Osteocyte (in vitro differentiated cells): ENCODE measurements at regions not wholly inside any gene's neighbourhood (a gene's known extent, or its start where the extent isn't known, plus 50 kb on each side); places are given as distances from the start of the nearest gene placed in this dataset.

Source experiments
- DNase-seq: peaks from one replicate; pipeline ENCODE4 v3.0.0; 2021; ENCODE audit warnings: mixed read lengths; ENCODE audit not compliant: unreplicated experiment; ENCODE audit errors: extremely low spot score
- H3K27ac Mint-ChIP-seq: one replicate; pipeline ENCODE4 v1.8.0; 2021; ENCODE audit warnings: mild to moderate bottlenecking, mixed read lengths; ENCODE audit not compliant: unreplicated experiment
- H3K27me3 Mint-ChIP-seq: one replicate; pipeline ENCODE4 v1.8.0; 2021; ENCODE audit warnings: mixed read lengths; ENCODE audit not compliant: unreplicated experiment
- H3K36me3 Mint-ChIP-seq: one replicate; pipeline ENCODE4 v1.8.0; 2021; ENCODE audit warnings: mixed read lengths; ENCODE audit not compliant: unreplicated experiment
- H3K4me1 Mint-ChIP-seq: one replicate; pipeline ENCODE4 v1.8.0; 2021; ENCODE audit warnings: mixed read lengths; ENCODE audit not compliant: unreplicated experiment
- H3K4me3 Mint-ChIP-seq: one replicate; pipeline ENCODE4 v1.8.0; 2021; ENCODE audit warnings: mild to moderate bottlenecking, moderate library complexity, mixed read lengths; ENCODE audit not compliant: unreplicated experiment
- H3K9me3 Mint-ChIP-seq: one replicate; pipeline ENCODE4 v1.8.0; 2021; ENCODE audit warnings: mixed read lengths; ENCODE audit not compliant: unreplicated experiment
- TF ChIP-seq, protein P1 (sequence below): fragments of 200-600 bp; sonication (generic); IDR thresholded peaks from 2 replicates; pipeline ENCODE4 v1.5.0; 2021; ENCODE audit warnings: antibody characterized with exemption, mild to moderate bottlenecking, moderate library complexity

DNA sequence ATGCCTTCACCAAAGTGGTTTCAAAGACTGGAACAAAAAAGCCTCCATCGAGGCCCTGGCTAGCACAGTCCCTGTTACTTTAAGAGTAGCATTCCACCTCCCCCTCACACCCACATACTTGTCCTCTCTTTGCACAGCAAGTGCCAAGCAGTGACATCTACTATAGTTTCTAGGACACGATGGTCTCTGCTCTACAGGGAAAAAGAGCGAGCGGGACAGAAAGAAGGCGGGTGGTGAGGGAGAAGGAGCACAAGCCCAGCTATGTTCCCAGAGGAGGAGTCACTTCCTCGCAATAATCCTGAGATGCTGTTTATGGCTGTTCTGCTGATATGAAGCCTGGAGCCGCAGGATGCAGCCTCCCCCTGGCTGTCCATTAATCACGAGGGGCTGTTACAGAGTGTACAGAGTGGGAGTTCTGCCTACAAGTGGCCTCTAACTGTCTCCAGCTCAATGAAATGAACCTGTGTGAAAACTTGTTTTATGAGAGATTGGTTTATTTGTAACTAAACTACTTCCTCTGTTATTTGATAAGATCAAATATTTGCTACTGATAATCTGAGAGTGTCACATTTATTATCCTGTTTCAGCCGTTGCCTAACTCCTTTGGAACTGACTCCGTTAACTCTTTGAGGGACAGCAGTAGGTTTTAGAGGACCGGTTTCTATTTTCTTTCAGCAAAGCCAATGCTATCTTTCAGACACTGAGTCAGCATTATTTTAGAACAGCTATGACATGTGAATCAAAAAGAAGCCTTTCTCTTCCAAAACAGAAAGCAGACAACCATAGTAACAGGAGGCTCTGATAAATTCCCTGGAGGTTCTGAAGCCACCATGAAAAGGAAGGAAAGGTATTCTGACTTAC is 208.0 kb downstream of the SPRY2 start:
- DNase-seq, result no peak
- TF ChIP-seq, protein P1, sequence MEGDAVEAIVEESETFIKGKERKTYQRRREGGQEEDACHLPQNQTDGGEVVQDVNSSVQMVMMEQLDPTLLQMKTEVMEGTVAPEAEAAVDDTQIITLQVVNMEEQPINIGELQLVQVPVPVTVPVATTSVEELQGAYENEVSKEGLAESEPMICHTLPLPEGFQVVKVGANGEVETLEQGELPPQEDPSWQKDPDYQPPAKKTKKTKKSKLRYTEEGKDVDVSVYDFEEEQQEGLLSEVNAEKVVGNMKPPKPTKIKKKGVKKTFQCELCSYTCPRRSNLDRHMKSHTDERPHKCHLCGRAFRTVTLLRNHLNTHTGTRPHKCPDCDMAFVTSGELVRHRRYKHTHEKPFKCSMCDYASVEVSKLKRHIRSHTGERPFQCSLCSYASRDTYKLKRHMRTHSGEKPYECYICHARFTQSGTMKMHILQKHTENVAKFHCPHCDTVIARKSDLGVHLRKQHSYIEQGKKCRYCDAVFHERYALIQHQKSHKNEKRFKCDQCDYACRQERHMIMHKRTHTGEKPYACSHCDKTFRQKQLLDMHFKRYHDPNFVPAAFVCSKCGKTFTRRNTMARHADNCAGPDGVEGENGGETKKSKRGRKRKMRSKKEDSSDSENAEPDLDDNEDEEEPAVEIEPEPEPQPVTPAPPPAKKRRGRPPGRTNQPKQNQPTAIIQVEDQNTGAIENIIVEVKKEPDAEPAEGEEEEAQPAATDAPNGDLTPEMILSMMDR, result no peak

GRCh38 chr13:80131204-80131603 is 209.7 kb downstream of the SPRY2 start:
- DNase-seq, result no peak
- H3K9me3 Mint-ChIP-seq, result no peaks in the 10 kb centered on the region
- peak overlapping the region; percentile 66 for H3K4me3 Mint-ChIP-seq
- H3K4me1 Mint-ChIP-seq, result peaks cover 43% of the 10 kb centered on the region
- TF ChIP-seq, protein P1, result no peak
- no peaks in the 10 kb centered on the region for H3K36me3 Mint-ChIP-seq
- no peaks in the 10 kb centered on the region for H3K27me3 Mint-ChIP-seq
- H3K27ac Mint-ChIP-seq, result peak overlapping the region; percentile 71

More for the DNA sequence above, 208.0 kb downstream of the SPRY2 start:
- H3K4me1 Mint-ChIP-seq, result peaks cover 43% of the 10 kb centered on the region
- H3K4me3 Mint-ChIP-seq, result peak overlapping the region; percentile 66
- H3K27ac Mint-ChIP-seq, result peak overlapping the region; percentile 91
- no peaks in the 10 kb centered on the region for H3K27me3 Mint-ChIP-seq
- H3K36me3 Mint-ChIP-seq, result no peaks in the 10 kb centered on the region
- no peaks in the 10 kb centered on the region for H3K9me3 Mint-ChIP-seq

DNA sequence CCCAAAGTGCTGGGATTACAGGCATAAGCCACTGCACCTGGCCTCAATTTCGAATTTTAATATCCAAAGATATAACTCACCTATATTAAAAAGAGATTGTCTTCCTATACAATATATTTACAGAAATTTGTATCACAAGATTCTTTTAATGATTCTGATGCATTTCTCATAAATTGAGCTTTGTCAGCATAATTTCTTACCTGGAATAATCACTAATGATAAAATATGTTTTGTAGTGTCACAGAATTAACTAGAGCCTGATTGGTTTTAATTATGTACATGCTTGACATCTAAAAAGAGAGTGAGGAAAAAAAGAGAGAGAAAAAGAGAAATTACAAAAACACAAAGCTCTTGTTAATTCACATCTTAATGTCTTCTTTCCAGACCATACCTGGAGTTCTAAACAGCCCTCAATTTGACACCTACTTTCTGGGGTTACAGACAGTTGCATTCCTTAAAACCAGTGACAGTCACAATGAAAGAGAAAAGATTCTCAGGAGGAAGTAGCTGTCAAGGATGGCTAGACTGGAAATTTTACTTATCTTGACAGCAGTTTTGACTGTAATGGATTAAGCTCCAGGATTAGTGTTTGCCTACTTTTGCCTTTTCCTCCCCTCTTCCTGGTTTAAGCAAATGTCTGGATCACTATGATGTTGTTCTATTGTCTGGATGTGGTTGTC is 214.4 kb downstream of the SPRY2 start:
- H3K9me3 Mint-ChIP-seq, result no peaks in the 10 kb centered on the region
- H3K4me1 Mint-ChIP-seq, result peaks cover 14% of the 10 kb centered on the region
- no peaks in the 10 kb centered on the region for H3K27me3 Mint-ChIP-seq
- H3K36me3 Mint-ChIP-seq, result no peaks in the 10 kb centered on the region
- TF ChIP-seq, protein P1, result no peak
- no peak for DNase-seq
- H3K27ac Mint-ChIP-seq, result no peak overlapping the region
- no peak overlapping the region for H3K4me3 Mint-ChIP-seq

- peaks cover 2% of the 10 kb centered on the region for H3K4me1 Mint-ChIP-seq
- TF ChIP-seq, protein P1, result no peak
- H3K27ac Mint-ChIP-seq, result no peak overlapping the region
- no peaks in the 10 kb centered on the region for H3K9me3 Mint-ChIP-seq
- no peaks in the 10 kb centered on the region for H3K27me3 Mint-ChIP-seq
- no peak for DNase-seq
- no peak overlapping the region for H3K4me3 Mint-ChIP-seq
- H3K36me3 Mint-ChIP-seq, result no peaks in the 10 kb centered on the region
These were observed 217.0 kb downstream of the SPRY2 start for GRCh38 chr13:80123945-80124344.

DNA sequence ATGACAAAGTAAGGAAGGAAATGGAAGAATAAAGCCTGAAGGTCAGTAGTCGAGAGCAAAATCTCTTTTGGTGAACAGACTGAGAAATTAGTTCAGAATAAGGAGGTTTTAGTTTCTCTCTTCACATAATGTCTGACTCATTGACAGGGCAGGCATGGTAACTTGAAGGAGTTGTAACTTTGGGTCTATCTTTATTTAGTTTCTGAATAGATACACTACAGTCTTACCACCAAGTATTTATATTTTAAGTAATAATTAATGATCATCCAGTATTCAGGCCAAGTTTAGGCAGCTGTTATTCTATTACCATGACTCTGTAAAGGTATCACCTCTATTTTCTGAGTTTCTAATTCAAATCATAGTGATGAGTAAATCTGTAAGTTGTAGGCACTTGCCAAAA is 219.9 kb downstream of the SPRY2 start:
- TF ChIP-seq, protein P1, result no peak
- peaks cover 9% of the 10 kb centered on the region for H3K4me1 Mint-ChIP-seq
- no peak for DNase-seq
- no peaks in the 10 kb centered on the region for H3K36me3 Mint-ChIP-seq
- H3K27ac Mint-ChIP-seq, result no peak overlapping the region
- no peaks in the 10 kb centered on the region for H3K27me3 Mint-ChIP-seq
- H3K9me3 Mint-ChIP-seq, result no peaks in the 10 kb centered on the region
- no peak overlapping the region for H3K4me3 Mint-ChIP-seq
